C4-2B (cell line): ENCODE measurements at regions not wholly inside any gene's neighbourhood (a gene's known extent, or its start where the extent isn't known, plus 50 kb on each side); places are given as distances from the start of the nearest gene placed in this dataset.

ENCODE experiments used
- CTCF ChIP-seq: fragments of 450-650 bp; conservative IDR thresholded peaks from 2 replicates; pipeline ENCODE4 v1.5.1; 2017; ENCODE audit warnings: mild to moderate bottlenecking
- ZFX ChIP-seq: fragments of 450-650 bp; IDR thresholded peaks from 2 replicates; pipeline ENCODE4 v1.6.1; 2017

- TF ChIP-seq CTCF, result no peak
- TF ChIP-seq ZFX, result no peak
These were observed 593.0 kb upstream of the ATP2B1 start for GRCh38 chr12:90301561-90302133.
